AG09319 (cell line): ENCODE measurements at regions not wholly inside any gene's neighbourhood (a gene's known extent, or its start where the extent isn't known, plus 50 kb on each side); places are given as distances from the start of the nearest gene placed in this dataset.

Experiments
- DNase-seq: peaks from one replicate; pipeline ENCODE4 v3.0.0-alpha.2; 2010; ENCODE audit warnings: low read depth; ENCODE audit errors: extremely low read depth
- CTCF ChIP-seq: IDR thresholded peaks from 2 replicates; pipeline ENCODE4 v1.5.1; 2011; ENCODE audit warnings: low read depth, mild to moderate bottlenecking, inconsistent platforms, low read length, moderate library complexity

- DNase-seq, result no peak
- no peak for TF ChIP-seq CTCF
These were observed 50.7 kb upstream of the DIAPH3 start for GRCh38 chr13:60214213-60215055.

- no peak for TF ChIP-seq CTCF
These were observed 56.3 kb upstream of the DIAPH3 start for GRCh38 chr13:60220072-60220471.

GRCh38 chr13:60221581-60221980 lies 57.9 kb upstream of the DIAPH3 start:
- no peak for TF ChIP-seq CTCF
- DNase-seq, result no peak

More at GRCh38 chr13:60220072-60220471, 56.3 kb upstream of the DIAPH3 start:
- no peak for DNase-seq

GRCh38 chr13:60226507-60226906 lies 62.8 kb upstream of the DIAPH3 start:
- TF ChIP-seq CTCF, result peak; percentile 62
- DNase-seq, result peak; percentile 5

GRCh38 chr13:60227158-60227557 lies 63.4 kb upstream of the DIAPH3 start:
- no peak for DNase-seq

GRCh38 chr13:60229708-60230272 lies 66.1 kb upstream of the DIAPH3 start:
- DNase-seq, result no peak

More at GRCh38 chr13:60227158-60227557, 63.4 kb upstream of the DIAPH3 start:
- no peak for TF ChIP-seq CTCF

More at GRCh38 chr13:60229708-60230272, 66.1 kb upstream of the DIAPH3 start:
- TF ChIP-seq CTCF, result no peak
